ENCODE measurements at regions not wholly inside any gene's neighbourhood (a gene's known extent, or its start where the extent isn't known, plus 50 kb on each side); places are given as distances from the start of the nearest gene placed in this dataset.

DNA sequence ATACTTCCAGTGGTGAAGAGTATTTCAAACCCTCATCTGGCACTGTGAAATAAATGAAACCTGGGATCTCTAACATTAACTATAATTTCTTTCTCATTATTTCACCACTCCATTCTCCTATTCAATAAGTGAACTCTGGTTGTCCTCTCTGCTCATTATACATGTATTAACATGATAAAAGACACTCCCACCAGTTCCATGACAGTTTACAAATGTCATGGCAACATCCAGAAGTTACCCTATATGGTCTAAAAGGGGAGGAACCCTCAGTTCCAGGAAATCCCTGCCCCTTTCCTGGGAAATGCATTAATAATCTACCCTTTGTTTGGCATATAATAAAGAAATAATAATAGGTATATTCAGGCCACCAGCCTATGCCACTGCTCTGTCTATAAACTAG is 62.7 kb upstream of the BRINP3 start:
- no peak for DNase-seq

DNA sequence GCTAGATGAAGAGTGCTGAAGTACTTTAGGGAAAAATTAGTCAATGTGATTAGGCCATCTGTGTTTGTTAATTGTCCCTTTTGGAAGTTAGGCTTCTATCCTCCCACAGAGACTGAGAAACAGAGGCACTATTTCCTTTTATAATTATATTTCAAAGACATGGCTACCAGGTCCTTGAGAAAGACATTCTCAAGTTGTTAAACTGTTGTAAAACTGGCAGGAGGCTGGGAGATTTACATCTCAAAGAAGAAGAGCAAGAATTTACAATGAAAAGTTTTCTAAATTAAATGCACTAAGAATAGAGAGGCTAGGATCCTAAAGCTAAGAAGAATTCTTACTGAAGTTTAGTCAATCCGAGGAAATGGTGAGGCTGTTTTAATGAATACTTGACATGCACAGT is 74.0 kb upstream of the BRINP3 start:
- no peak for DNase-seq

DNA sequence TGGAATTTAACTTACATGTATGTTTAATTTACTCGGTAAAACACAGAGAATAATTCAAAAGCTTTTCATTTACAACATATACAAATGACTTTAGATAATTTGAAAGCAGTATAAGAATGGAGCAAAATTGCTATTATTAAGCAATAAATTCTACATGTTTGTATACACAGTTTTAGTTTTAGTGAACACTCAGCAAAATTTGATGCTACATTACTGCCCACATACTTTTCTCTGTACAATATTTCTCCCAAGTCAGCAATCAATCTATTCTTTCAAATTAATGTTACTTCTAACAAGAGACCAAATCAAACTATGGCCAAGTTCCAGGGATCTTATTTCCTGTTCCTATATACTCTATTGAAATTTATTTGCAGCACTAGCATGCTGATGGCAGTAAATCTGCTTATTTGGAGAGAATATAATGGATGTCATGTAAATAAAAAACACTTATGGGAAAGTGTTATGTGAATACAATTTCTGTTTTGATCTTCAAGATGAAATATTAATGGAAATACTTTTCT is 82.6 kb upstream of the BRINP3 start:
- no peak for DNase-seq

DNA sequence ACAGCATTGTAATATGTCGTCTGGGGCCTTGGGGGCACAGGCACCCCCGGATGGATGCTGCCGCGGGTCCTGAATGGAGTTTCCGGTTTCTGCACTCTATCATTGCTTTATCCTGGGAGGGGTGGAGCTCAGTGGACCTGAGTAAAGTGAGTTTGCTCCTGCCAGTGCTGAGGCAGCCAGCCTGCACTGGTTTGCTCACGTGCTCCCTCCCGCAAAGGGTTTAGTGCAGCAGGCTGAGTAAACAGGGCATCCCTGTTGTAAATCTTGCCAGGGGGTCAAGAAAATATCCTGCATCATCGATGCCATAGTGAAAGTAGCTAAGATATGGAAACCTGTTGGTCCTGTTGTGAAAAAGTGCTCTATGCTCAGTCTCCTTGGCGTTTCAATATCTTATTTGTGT is 85.6 kb upstream of the BRINP3 start:
- peak; percentile 58 to 81 for DNase-seq

DNA sequence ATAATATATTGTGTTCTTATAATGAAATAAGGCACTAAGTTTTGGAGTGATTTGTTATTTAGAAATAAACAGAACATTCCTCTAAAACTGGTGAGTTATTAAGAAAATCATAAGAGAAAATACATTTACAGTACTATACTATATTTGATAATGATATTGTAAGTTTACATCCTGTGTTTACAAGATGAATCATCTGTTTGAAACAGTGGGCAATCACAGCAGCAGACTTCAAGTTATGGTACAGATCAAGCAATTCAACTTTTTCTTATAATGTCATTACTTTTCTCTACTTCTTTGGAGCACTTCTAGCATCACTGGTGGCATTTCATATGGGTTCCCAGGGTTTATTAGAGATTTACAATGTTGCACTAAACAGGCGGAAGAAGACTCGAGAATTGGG is 86.5 kb upstream of the BRINP3 start:
- no peak for DNase-seq

DNA sequence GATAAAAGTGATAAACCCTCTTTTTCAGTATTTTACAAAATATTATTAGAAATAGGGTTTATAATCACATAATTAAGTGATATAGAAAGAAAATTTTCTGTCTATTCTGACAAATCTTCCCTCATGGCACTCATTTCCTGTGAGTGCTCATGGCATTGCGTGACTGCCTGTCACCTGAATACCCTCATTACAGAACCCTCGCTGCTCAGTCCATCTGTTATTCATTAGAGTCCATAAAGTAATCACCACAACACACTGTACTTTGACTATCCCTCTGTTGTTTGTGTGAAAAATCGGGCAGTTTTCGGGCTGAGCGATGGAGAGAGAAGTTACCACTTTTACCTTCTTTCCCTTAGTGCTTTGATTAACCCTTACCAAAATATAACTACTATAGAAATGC is 100.4 kb upstream of the BRINP3 start:
- no peak for DNase-seq

DNA sequence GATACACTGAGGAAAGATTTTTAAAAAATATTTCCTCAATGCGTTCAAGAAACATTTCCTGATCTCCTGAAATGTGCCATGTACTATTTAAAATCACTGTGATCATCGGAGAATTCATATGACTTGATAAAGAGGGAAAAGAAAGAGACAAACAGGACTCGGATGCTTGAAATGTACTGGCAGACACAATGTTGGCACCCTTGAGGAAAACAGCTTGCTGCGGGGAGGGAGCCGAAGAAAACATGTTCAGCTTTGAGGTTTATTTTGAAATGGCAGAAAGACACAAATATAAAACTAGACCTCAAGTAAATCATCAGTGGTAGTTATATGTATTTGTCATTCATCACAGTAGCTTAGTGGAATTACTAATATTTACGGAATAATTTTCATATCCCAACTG is 100.9 kb upstream of the BRINP3 start:
- DNase-seq = no peak

DNA sequence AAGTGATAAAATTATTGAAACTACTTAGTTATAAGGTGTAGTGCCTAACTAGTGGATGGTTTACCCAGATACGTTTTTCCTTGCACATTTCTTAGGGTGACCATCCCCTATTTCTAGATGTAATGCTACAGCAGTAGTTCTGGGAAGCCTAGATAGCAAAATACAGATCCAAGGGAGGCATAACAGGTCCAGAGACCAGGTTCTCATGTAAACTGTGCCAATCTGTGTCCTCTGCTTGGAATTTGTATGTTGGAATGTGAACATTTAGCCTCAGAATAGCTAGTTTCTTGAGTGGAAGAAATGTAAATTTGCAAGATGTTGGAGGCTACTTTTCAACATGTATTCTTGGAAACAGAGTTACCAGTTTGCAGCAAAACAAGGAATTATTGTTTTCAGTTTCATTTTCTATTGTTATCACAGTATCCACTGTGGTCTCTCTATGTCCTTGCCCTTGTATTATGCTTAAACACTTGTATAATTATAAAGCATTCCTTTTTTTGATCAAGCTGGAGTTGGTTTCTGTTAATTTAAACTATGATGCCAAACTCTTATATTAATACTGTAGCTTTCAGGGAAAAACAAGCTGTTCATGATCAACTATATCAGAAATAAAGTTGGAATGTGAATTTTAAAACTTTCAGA is 102.0 kb upstream of the BRINP3 start:
- no peak for DNase-seq

DNA sequence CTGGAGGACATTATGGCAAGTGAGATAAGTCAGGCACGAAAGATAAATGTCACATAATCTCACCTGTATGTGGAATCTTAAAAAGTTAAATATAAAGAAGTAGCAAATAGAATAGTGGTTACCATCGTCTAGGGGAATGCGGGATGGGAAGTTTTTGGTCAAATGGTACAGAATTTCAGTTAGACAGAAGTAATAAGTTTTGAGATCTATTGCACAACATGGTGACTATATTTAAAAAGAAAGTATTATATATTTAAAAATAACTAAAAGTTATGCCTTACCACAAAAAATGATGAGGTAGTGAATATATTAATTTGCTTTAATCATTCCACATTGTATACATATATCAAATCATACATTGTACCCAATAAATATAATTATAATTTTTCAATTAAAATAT is 106.2 kb upstream of the BRINP3 start:
- DNase-seq = no peak

DNA sequence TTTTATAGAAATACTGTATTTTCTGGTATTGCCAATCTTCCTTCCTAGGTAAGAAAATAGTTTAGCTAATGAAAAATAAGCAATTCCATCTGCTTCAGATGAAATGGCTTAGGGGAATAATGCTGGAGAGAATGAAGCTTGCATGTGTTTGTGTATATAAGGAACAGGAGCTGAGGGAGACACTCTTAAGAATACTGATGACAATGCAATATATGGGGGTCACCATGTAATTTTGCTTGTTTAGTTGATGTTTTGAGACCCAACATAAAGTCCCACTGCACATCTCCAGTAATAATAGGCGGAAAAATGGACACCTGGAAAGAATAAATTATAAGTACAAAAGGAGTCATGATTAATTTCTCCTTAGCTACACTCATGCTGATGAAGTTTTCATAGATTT is 110.8 kb upstream of the BRINP3 start:
- no peak for DNase-seq

DNA sequence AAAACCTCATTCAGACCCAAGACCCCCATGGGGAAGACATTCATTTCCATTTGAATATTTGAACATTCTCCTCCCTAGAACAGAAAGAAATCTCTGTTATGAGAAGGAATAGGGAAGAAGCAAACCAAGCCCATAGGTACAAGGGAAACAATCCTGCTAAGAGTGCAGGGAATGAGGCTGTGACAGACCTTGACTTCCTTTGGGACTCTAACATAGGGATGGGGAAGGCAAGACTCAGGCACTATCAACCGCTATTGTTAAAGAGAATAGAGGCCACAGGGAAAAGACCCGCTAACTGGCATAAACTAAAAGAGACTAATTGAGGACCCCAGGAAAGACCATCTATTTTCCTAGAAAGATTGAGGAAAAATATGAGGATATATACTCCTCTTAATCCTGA is 117.8 kb upstream of the BRINP3 start:
- no peak for DNase-seq

DNA sequence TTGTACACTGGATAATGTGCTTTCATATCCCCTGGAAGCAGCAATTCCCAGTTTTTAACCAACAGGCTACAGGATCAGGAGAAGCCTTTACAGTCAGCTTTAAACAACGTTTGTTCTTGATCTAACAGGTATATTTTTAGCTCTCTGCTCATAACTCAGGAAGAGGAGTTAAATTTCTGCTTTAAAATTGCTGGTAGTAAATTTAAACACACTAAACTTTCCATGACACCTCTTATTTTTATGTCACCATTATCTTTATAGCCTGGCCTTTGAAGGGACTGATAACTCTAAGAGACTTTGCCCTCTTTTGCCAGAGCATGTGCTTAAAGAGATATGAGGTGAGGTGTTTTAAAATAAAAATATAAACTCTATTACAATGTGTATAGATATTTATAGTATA is 119.6 kb upstream of the BRINP3 start:
- DNase-seq = no peak

DNA sequence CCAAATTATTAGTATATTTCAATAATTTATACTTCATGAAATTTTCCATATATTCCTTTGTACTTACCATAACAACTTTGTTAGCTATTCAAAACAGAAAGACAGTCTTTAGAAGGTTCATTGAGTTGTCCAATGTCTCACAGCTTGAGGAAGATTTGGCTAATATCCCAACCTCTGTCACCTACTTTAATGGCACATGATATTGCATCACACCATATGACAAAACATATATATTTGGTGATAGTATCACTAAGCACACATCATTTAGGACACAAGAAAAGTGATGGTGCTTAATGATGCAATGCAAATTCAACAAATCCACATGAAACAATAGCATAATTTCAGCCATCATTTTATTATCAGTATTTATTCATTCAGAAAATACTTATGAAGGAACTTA is 122.0 kb upstream of the BRINP3 start:
- DNase-seq = no peak

DNA sequence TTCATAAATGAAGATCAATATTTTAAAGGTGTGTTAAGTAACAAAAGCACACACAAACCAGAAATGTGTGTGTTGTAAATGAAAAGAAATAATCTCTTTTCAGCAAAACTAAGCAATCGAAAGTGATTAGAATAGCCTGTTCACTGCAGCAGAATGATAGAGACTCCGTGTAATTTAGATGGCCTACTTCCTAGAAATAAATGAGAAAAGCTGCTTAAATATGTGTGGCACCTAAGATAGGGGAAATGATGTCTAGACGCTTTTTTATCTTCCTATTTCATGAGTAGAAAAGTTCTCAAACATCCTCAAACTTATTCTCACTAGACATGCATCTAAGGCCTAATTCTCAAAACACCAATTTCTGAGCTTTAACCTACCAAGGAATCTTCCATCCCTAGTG is 124.7 kb upstream of the BRINP3 start:
- DNase-seq = no peak

DNA sequence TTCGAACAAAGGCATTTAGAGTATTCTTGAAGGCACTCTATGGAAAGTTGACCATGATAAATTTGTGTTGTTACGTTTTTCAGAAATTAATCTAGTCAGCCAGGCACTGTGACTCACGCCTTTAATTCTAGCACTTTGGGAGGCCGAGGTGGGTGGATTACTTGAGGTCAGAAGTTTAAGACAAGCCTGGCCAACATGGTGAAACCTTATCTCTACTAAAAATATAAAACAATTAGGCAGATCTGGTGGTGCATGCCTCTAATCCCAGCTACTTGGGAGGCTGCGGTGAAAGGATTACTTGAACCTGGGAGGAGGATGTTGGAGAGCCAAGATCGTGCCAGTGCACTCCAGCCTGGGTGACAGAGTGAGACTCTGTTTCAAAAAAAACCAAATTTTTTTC is 130.6 kb upstream of the BRINP3 start:
- DNase-seq = no peak

DNA sequence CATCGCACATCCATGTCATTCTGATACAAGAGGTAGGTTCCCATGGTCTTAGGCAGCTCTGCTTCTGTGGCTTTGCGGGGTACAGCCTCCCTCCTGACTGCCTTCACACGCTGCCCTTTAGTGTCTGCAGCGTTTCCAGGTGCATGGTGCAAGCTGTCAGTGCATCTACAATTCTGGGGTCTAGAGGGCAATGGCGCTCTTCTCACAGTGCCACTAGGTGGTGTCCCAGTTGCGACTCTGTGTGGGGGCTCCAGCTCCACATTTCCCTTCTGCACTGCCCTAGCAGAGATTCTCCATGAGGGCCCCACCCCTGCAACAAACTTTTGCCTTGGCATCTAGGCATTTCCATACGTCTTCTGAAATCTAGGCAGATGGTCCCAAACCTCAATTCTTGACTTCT is 138.2 kb upstream of the BRINP3 start:
- DNase-seq = no peak

DNA sequence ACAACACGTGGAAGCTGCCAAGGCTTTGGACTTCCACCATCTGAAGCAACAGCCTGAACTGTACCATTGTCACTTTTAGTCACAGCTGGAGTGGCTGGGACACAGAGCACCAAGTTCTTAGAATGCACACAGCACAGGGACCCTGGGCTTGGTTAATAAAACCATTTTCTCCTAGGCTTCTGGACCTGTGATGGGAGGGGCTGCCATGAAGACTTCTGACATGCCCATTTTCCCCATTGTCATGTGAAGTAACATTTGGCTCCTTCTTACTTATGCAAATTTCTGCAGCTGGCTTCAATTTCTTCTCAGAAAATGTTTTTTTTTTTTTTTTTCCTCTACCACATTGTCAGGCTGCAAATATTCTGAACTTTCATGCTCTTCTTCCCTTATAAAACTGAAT is 138.6 kb upstream of the BRINP3 start:
- DNase-seq = no peak

DNA sequence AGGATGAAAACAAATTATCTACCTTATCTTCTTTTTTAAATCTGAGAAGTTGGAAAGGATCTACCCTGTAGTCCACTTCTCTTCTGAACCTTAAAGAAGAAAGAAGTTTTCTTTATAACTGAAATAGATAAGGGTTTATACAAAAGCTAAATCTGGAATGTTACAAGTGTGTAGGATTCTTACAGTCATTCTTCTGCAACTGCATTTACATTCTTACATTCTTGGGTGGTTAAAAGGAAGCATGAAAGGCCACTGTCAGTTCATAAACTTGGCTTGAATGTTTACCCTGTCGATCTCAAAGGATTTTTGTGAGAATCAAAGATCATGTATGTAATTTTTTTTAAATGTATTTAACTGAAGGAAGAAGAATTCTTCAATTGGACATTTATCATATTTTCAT is 142.1 kb upstream of the BRINP3 start:
- DNase-seq = no peak

DNA sequence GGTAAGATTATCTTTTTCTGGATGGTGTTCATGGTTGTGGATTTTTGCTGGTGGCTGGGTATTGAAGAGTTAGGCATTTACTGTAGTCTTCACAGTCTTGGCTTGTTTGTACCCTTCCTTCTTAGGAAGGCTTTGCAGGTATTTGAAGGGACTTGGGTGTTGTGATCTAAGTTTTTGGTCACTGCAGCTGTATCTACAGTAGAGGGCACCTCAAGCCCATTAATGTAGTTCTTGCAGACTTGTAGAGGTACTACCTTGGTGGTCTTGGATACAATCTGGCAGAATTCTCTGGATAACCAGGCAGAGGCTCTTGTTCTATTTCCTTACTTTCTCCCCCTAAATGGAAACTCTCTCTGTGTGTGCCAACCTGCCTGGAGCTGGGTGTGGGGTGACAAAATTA is 155.8 kb upstream of the BRINP3 start:
- peak in 1 of 2 experiments; percentile 0 for DNase-seq

DNA sequence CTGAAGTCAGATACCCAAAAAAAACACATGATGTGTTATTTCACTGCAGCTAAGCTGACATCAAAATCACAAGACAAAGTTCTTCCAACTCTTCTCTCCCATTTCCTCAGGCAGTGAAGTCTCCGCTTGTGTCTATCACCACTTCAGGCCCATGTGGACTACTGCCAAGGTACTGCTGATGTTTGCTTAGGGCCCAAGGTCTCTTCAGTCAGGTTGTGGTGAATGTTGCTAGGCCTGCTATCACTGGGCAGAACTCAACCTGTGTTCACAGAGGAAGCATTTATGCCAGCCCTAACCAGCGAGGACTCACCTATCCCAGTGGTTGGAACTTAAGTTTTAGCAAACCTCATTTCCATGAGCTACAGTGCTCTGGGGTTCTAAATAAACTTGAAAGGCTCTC is 156.5 kb upstream of the BRINP3 start:
- DNase-seq = no peak

DNA sequence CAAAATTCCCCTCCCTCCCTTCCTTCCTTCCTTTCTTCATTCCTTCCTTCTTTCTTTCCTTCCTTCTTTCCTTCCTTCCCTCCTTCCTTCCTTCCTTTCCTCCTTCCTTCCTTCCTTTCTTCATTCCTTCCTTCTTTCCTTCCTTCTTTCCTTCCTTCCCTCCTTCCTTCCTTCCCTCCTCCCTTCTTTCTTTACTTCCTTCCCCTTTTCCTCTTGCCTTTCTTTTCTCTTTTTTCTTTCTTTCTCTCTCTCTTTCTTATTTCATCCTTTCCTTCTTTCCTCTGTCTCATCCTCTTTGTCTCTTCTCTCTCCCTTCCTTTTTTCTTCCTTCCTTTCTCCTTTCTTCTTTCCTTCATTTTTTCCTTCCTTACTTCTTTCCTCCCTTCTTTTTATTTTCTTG is 171.9 kb upstream of the BRINP3 start:
- no peak for DNase-seq

DNA sequence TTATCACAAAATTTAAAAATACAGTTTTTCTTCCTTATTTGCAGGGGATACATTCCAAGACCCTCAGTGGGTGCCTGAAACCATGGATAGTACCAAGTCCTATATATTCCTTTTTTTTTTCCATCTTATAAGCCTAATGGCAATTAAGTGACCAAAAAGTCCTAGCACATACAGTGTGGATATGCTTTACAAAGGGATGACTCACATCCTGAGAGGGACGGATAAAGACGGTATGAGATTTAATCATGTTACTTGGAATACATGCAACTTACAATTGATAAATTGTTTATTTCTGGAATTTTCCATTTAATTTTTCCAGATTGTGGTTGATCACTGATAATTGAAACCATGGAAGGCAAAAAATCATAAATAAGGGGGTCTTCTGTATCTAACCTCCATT is 181.2 kb upstream of the BRINP3 start:
- DNase-seq = no peak

DNA sequence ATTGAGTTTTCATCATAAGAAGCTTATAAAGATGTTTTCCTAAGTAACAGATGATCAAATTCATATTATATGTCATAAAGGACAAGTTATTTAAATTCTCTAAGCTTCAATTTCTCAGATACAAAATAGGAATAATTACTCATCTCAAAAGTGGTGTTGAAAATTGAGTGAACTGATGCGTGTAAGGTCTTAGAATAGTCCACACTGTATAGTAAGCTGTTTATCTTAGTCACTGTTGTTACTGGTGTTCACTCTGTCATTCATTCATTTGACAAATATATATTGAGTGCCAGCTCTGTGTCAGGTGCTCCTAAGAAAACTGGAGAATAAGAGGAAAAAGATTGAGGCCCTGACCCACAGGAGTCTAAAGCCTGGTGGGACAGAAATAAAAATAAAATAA is 186.3 kb upstream of the BRINP3 start:
- DNase-seq = no peak

DNA sequence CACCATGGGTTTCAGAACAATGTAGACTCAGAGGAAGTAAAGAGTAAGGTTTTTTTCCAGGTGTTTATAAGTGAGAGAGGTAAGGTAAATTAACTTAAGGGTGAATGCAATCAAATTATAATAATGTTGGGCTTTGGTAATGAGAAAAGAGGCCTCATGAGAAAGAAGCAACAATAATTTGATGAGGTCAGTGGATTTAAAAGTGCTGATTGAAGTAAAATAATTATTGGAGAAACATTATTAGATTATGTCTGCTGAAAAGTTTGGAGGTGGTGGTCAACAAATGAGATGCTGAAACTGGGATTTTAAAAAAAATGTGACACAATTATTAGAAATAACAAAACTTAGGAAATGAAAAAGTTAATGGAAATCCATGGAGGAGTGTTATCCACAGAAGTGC is 187.4 kb upstream of the BRINP3 start:
- DNase-seq = no peak

DNA sequence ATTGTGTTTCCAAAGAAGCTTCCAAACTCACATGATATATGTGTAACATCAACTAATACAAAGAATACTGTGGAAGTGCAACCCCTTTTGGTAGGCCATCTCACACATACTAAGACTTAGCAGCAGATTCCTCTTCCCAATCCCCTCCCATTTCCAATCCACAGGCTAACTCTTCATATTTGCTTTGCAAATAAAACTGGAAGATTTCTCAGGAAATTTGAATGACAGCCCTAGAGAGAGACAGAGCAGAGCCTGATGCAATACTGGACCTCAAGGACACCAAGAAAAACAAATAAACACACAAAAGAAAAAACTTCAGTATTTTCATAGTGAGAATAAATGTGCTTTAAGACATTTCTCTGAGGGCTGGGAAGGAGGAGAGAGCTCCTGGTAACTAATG is 190.2 kb upstream of the BRINP3 start:
- DNase-seq = no peak

DNA sequence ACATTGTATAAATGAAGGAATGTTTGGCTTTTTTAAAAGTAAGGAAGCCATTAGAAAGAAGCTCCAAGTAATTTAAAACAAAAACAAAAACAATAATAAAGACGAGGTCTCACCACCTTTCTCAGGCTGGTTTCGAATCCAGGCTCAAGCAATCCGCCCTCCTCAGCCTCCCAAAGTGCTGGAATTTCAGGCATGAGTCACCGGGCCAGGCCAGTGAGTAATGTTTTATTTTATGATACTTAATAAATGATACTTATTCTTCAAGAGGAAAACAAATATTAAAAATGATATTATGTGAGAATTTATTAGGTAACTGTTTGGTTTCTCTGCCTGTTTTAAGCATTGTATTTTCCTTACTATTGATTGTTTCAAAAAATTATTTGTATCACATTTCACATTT is 201.4 kb upstream of the BRINP3 start:
- DNase-seq = no peak

Measured in SHP77 (cell line).